ENCODE measurements at regions not wholly inside any gene's neighbourhood (a gene's known extent, or its start where the extent isn't known, plus 50 kb on each side); places are given as distances from the start of the nearest gene placed in this dataset.
"Not testable (repeated sequence)": the region's sequence is repeated elsewhere in the genome, so short reads cannot be mapped to it uniquely, and the experiment has no call there.

DNA sequence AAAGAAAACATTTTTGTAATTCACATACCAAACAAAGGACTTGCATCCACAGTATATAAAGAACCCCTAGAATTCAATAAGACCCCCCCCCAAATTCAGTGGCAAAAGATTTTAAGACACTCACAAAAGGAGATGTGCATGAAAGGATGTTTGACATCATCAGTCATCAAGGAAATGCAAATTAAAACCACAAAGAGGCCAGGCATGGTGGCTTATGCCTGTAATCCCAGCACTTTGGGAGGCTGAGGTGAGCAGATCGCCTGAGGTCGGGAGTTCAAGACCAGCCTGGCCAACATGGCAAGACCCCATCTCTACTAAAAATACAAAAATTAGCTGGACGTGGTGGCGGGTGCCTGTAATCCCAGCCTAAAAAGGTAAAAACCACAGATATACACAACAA is 61.3 kb downstream of the AIPL1 start:
- not testable (repeated sequence) for DNase-seq (ENCODE audit: low spot score)

DNA sequence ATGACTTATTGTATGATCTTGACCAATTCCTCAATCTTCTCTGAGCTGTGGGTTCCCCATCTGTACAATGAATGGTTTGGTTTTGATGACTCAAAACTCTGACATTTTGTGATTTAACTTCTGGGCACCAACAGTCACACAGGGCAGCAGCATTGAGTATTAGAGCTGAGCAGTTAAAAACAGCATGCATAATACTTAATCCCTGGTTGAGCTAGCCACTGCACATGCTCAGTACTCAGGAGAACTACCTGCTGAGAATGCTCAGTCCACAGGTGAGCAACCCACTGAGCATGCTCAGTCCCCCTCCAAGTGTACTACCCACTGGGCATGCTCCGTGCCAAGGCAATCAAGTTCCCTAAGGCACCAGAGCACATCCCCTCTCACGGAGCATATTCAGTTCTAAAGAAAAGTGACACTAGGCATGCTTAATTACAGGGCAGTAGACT is 68.7 kb downstream of the AIPL1 start:
- DNase-seq (ENCODE audit: low spot score), result no peak

DNA sequence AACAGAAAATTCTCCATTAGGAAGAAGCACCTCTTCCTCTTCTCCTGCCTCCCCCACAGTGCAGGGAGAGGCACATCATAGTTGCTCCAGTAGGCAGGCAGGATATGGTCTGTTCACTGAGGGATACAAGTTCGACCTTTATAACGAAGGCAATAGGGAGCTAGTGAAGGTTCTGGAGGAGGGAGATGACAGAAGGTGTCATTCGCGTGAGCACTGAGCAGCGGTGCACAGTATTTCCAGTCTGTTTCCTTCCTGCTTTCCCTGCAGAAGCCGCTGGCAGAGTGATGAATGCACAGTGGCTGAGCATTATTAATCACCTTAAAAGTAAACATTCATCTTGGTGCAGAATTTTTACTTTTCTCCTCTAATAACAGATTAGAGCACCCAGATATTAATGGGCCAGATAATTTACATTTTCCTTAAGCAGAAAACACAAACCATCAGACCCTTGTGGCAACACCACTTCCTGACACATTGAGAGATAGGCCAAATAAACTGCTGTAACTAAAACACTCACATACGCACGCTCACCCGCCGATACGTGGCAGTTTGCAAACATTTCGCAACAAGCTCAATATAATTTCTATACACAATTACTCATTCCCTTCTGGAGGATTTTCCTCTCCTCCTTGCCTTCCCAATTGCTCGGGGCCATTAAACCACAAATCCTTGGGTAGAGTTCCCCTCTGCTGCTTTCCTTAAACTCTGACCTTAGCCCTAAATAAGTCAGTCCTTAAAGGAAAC is 69.5 kb downstream of the AIPL1 start:
- DNase-seq (ENCODE audit: low spot score), result no peak

DNA sequence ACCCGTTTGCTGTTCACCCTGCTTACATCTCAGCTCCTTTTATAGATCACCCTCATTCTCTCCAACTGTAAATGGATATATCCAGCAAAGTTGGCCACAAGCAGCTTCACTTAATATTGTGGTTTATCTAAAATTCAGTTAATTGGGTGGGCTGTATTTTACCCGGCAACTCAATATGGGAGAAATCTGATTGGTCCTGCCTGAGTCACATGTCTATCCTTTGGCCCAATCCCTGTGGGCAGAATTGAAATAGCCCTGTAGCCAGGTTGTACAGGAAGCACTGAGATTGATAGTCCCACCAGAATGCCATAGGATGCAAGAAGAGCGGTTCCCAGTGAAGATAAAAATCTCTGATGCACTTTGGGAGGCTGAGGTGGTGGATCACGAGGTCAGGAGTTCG is 73.2 kb downstream of the AIPL1 start:
- DNase-seq (ENCODE audit: low spot score), result no peak

DNA sequence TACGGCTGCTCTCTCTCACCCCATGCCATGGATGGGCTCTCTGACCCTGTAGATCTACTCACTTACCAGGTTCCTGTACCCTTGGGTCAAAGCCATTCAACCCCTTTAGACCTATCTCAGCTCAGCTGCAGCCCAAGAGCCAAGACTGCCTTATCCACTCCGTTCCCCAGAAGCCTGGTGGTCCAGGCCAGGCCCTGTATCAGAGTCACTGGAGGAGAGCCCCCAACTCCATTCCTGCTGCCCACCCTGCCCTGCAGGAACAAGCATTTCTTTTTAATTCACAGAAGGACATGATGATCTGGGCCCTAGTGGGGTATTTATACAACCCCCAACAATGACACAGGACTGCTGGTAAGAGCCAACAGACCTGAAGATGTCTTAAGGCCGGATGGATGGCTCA is 76.8 kb downstream of the AIPL1 start:
- no peak for DNase-seq (ENCODE audit: low spot score)

DNA sequence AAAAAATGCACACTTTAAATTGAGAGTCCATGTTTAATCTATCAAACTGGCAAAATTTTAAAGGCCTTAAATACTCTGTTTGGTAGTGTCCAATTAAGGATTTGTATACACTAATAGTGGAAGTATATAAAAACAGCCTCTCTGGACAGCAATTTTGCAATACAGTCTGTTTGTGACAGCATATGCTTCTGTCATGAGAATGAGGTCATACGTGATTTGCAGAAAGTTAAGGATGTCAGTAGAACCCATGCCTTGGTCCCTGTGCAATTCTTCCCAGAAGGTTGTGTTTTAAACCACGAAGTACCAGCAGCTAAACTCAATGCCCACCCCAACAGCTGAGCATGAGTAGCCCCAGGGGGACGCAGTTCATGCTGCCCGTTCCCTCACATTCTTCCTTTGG is 78.4 kb downstream of the AIPL1 start:
- no peak for DNase-seq (ENCODE audit: low spot score)

DNA sequence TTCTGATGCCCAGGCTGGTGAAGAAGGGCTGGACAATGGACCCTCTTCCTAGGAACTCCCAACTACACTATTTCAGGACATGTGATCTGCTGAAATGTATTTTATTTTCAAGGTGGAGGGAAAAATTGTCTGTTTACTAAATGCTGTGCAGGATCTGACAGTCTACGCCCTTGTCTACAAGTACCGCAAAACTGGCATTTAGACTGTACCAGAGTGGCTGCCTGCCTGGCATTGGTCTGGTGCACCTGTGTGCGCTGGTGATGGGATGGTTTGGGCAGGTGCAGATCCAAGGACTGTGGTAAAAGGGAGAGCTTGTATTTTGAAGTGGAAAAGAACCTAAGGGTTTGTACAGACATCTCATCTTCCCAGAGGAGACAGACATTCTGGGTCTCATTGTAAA is 79.7 kb downstream of the AIPL1 start:
- DNase-seq (ENCODE audit: low spot score), result no peak

DNA sequence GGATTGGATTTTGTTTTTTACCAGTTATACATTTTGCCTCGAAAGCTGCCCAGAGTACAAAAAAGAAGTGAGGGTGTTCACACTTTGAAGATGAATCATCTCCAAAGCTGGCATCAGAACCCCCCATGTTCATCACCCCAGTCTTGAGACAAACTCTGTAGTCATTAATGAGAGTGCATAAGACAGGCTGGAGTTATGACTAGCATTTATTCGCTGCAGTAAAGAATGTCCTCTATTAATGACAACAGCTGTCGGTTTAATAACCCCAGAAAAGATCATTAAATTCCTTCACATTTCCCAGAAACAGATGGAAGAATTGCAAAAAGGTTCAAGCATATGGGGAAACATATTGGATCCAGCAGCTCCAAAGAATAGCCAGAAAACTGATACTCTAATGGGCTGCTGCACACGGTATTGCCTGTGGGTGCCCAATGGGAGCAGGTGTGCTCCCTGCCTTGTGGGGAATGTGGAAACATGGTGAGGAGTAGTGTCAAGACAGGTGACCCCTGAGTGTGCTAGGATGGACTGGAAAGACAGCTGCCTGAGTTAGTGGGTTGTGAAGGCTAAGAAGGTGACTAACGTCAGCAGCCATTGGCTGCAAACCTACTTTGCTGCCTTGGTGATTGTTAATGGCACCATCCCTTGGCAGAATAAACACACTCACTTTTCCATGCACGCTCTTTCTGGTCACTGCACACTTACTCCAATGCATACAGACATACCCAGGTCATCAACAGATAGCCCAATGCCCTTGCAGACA is 81.9 kb downstream of the AIPL1 start:
- no peak for DNase-seq (ENCODE audit: low spot score)

DNA sequence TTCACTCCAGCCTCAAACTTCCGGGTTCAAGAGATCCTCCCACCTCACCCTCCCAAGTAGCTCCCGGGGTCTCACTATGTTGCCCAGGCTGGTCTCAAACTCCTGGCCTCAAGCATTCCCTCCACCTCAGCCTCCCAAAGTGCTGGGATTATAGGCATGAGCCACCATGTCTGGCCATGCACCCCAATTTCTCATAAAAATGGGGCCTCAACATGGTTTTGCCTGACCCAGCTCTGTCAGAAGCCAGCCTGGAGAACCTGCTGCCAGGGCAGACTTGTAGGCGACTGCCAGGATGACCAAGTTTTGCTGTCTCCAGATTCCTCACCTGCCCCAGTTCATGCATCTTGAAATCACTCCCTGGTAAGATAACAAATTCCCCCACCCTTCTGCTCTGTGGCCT is 82.9 kb downstream of the AIPL1 start:
- DNase-seq (ENCODE audit: low spot score), result no peak

DNA sequence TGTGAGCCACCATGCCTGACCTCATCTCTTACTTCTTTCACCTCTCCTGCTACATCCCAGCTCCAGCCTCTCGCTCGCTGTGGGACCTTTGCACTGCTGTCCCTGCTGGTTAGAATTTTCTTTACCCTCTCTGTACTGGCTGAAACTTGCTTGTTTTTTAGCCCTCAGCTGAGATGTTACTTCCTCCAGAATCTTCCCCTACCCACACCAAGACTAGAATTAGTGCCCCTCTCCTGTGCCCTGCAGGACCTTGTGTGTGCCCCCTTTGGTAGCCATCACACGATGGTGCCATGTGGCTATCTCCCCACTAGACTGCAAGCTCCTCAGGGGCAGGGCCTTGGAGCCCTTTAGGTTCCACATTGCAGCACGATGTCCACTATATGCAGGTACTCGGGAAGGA is 84.1 kb downstream of the AIPL1 start:
- DNase-seq (ENCODE audit: low spot score), result no peak

DNA sequence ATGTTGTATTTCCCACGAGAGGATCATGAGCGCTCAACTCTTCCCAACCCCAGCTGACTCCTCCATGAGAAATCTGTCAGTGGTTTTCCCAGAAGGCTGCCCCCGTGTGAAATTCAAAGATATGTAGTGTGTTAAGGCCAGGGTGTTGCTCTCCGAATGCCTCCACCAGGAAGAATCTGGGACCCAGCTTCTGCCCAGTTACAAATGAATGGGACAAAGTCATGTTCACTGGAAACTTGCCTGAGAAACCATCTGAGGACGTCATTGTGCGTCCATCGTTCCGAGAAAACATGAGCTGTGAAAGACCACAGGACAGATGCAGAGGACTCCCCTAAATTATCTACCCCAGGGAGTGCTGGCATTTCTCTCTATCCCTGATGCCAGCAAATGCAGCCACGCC is 86.0 kb downstream of the AIPL1 start:
- DNase-seq (ENCODE audit: low spot score), result no peak

DNA sequence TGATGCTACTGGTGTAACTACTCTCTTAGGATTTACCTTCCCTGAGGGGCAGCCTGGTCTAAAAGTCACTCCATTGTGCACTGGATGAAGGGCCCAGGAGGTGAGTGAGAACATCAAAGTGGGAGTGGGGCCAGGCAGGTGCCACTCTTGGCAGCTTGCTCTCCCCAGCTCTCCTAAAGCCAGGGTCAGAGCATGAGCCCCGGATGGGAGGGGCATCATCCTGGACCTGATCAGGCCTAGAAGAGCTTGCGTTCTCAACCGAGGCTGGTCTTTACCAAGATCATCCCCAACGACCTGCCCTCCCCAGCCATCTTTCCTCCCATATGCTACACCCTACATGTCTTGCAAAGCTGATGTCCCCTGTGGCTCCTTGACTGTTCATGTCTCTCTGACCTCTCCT is 87.1 kb downstream of the AIPL1 start:
- no peak for DNase-seq (ENCODE audit: low spot score)

DNA sequence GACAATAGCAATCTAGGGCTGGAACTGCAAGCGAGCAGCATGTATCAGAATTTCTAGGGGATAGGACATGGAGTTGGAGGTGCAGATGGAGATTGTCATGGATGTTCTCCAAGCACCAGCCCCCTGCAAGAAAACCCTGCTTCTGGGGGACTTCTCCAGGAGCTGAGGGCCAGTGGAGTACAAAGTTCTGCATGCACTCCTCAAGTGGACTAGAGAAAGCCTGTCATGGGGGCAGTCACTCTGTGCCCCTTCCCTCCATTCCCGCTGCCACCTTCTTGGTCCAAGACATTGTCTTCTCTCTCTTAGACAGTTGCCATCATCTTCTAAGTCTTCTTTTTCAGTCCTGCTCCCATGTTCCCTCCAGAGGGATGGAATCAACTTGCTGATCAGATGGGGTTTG is 87.9 kb downstream of the AIPL1 start:
- no peak for DNase-seq (ENCODE audit: low spot score)

DNA sequence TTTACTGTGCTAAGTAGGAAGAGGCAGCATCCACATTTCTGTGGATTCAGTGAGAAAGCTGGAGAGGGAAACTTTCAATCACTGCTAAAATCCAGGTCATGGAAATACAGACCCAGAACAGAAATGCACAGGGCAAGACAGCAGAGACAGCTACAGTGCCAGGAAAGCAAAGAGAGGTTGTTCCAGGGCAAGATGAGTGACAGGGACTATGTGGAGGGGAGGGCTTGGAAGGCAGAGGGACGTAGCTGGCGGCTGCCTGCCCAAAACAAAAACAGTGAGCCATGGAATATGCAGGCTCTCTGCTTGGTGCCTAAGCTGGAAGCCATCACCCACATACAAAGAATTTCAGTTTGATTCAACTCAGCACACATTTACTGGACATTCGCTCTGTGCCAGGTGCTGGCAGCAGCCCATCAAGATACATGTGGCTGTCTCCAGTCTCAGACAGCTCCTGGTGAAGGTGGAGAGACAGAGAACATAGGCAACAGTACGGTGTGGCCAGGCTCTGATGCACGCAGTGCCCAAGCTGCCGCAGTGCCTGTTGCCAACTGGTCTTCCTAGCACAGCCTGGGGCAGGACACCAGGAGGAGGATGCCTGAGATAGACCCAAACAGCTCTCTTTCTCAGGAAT is 88.7 kb downstream of the AIPL1 start:
- DNase-seq (ENCODE audit: low spot score), result no peak

DNA sequence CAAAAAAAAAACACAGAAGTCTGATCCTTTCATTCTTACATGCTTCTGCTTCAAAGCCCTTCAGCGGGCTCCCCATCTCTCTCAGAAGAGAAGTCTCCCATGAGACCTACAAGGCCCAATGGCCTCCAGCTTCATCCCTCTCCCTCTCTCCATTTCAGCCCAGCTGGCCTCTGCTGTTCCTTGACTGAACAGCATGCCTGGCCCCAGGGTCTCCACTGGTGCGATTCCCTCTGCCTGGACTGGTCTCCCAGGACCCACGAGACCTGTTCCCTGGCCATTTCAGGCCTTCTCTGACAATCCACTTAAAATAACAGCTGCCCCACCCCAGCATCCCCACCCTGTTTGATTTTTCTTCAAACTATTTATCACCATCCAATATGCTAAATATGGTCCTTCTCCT is 91.2 kb downstream of the AIPL1 start:
- no peak for DNase-seq (ENCODE audit: low spot score)

DNA sequence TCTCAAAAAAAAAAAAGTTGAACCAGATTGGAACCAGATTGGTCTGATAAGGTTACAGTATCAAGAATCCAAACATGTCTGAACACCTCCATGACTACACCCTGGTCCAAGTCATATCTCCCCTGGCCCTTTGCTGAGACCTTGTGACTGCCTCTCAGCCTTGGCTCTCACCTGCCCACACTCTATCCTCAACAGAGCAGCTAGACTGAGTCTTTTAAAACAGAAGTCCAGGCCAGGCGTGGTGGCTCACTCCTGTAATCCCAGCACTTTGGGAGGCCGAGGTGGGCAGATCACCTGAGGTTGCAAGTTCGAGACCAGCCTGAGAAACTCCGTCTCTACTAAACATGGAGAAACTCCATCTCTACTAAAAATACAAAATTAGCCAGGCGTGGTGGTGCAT is 91.7 kb downstream of the AIPL1 start:
- DNase-seq (ENCODE audit: low spot score), result no peak

DNA sequence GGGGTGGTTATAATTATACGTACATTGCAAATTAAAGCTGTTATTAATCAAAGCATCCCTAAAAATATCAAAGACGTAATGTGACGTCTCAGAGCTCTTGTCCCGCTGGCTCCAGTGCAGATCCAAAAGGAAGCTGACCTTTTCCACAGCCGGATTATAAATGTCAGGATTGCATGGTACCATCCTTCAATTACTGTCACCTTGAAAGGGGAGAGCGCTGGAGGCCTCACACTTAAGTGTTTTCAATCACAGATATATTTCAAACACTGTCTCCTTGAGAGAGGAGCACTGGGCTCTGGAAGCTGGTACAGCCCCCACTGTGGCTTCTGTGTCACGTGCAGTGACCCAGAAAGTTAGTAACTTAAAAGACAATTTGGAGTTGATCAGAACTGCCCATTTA is 94.2 kb downstream of the AIPL1 start:
- DNase-seq (ENCODE audit: low spot score), result no peak

DNA sequence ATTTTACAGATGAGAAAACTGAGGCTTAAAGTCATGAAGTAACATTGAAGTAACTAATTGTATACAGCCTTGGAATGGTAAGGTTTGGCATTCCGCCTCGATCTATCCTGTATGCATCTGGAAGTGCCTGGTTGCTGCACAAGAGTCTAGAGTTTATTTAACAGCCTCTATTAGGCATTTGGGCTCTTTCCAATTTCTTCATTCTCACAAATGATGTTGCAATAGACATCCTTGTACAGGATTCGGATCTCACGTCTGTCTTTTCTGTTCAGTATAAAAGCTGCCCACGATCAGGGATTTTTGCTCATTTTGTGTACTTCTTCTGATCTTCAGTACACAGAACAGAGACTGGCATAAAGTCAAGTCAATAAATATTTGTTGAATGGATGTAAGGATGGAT is 100.5 kb downstream of the AIPL1 start:
- DNase-seq (ENCODE audit: low spot score), result no peak

DNA sequence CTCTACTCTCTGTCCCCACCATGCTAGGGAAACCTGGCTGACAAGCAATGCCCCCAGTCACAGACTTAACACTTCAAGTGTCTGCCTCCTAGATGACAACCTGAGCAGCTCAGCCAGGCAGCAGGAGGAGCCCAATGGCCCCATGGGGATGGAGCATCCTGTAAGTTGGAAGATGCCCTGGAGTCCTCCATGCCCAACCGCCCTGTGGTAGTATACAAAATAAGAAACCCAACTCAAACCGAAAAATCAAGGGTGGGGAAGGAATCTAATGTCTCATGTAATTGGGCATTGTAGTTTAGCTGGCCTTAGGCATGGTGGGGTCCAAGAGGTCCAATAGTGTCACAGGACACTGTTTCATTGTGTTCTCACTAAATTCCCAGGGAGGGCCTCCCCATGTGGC is 104.0 kb downstream of the AIPL1 start:
- DNase-seq (ENCODE audit: low spot score), result no peak

DNA sequence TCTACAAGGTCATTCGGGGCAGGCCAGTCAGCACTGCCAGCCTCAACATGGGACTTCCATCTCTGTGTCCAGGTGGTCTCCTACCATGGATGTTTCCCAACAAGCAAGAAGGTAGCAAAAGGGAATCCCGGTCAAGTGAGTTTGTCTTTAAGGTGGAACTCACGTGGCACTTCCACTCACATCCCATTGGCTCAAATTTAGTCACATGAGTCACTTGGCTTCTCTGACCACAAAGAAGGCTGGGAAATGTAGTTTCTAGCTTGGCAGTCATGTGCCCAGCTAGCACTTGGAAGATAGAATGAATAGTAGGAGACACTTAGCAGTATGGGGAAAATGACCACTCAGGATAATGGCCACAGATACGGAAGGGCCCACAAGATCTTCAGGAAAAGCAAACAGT is 106.6 kb downstream of the AIPL1 start:
- no peak for DNase-seq (ENCODE audit: low spot score)

DNA sequence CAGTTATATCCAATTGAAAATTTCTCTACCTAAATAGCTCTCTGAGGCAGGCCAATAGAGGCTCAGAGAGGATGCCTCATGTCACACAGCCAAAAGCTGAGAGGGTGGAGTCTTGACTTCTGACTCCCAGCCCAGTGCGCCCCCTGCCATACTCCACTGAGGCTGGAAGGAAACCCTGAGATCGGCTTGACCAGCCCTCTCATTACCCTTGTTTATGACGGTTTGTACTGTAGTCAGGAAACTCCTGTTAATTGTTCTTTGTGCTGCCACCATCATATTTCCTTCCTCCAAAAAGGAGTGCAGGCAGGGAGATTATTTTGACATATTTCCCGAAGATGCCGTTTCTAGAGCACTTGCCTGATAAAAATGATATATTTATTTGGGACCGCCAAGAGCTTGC is 107.9 kb downstream of the AIPL1 start:
- DNase-seq (ENCODE audit: low spot score), result no peak

DNA sequence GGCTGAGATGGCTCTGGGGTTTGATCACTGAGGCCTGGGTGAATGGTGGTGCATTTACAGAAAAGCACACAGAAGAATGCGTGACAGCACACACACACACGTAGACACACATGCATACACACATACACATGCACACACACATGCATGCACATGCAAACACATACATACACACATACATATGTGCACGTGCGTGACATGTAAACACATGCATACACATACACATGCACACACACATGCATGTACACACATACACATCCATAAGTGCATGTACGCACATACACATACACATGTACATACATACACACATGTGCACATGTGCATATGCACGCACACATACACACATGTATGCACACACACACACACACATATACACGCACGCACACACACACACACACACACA is 108.4 kb downstream of the AIPL1 start:
- DNase-seq (ENCODE audit: low spot score), result no peak

DNA sequence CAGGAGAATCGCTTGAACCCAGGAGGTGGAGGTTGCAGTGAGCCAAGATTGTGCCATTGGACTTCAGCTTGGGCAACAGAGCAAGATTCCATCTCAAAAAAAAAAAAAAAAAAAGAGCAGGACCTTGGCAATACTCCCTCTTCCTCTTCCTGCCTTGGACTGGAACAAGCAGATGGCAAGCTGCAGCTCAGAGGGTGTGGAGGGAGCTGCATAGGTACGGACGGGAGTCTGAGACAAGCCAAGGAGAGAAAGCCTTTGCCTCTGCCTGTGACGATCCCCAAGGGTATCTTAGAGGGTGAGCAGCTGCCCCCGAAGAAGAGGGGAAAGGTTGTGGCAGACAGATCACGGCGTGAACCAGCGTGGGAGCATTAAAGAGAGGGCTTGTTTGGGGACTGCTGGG is 109.2 kb downstream of the AIPL1 start:
- no peak for DNase-seq (ENCODE audit: low spot score)

Measured in GM03348 (cell line).